OCI-LY3 (cell line): ENCODE measurements at regions not wholly inside any gene's neighbourhood (a gene's known extent, or its start where the extent isn't known, plus 50 kb on each side); places are given as distances from the start of the nearest gene placed in this dataset.

Experiments
- CTCF ChIP-seq: fragments of 200-600, 300-600 bp; sonication (generic); IDR thresholded peaks from 2 replicates; pipeline ENCODE4 v1.5.1; 2014; ENCODE audit warnings: antibody characterized with exemption, low read length, low read depth
- EZH2phosphoT487 ChIP-seq: fragments of 200-600 bp; shearing (Covaris generic); IDR thresholded peaks from 2 replicates; pipeline ENCODE4 v1.6.1; 2018; ENCODE audit warnings: antibody characterized with exemption, mixed run types, low read depth

GRCh38 chr6:14194483-14194882 is 76.9 kb downstream of the CD83 start:
- TF ChIP-seq CTCF = no peak
- TF ChIP-seq EZH2phosphoT487 = no peak
